ENCODE measurements at regions not wholly inside any gene's neighbourhood (a gene's known extent, or its start where the extent isn't known, plus 50 kb on each side); places are given as distances from the start of the nearest gene placed in this dataset.
"Not testable (repeated sequence)": the region's sequence is repeated elsewhere in the genome, so short reads cannot be mapped to it uniquely, and the experiment has no call there.

DNA sequence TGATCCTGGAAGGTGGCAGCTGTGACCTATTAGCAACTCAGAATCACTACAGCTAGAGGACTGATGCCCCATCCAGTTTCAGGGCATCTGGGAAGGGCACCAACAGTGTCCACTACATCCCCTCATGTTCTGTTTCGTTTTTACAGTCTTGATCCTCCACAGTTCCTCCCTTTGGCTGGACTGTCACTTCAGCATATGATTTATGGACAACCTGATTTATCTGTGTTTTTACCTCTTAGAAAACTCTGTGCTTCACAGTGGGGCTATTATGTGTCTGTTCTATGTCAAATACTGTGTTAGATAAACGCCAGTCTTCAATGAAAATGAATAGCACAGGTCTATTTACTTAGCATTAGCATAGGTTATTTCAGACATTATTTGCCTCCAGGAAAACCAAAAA, 63.1 kb upstream of the GRPR start:
- FAIRE-seq: no peak
- no peak for TF ChIP-seq EZH2 (IDR thresholded peaks at IDR 0.05; ENCODE audit: low read length)
- TF ChIP-seq, protein P1, sequence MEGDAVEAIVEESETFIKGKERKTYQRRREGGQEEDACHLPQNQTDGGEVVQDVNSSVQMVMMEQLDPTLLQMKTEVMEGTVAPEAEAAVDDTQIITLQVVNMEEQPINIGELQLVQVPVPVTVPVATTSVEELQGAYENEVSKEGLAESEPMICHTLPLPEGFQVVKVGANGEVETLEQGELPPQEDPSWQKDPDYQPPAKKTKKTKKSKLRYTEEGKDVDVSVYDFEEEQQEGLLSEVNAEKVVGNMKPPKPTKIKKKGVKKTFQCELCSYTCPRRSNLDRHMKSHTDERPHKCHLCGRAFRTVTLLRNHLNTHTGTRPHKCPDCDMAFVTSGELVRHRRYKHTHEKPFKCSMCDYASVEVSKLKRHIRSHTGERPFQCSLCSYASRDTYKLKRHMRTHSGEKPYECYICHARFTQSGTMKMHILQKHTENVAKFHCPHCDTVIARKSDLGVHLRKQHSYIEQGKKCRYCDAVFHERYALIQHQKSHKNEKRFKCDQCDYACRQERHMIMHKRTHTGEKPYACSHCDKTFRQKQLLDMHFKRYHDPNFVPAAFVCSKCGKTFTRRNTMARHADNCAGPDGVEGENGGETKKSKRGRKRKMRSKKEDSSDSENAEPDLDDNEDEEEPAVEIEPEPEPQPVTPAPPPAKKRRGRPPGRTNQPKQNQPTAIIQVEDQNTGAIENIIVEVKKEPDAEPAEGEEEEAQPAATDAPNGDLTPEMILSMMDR (optimal IDR thresholded peaks at IDR 0.05 in 1 of 3, IDR thresholded peaks at IDR 0.05 in 1 of 3, conservative IDR thresholded peaks at IDR 0.05 in 1 of 3; ENCODE audit: extremely low read depth in 1 of 3, insufficient read depth in 2 of 3, low read length in 3 of 3): no peak
- Histone ChIP-seq H3K36me3 (ENCODE audit: control insufficient read depth in 2 of 2, extremely low read depth in 1 of 2, insufficient read depth in 2 of 2, low read length in 2 of 2) (no peaks in the 10 kb centered on the region), H3K4me1 (ENCODE audit: control insufficient read depth, extremely low read depth, insufficient read depth, low read length) (no peaks in the 10 kb centered on the region), H3K4me3 (ENCODE audit: control insufficient read depth in 2 of 3, extremely low read depth in 1 of 3, insufficient read depth in 2 of 3, low read depth in 1 of 3, low read length in 3 of 3) (no peak overlapping the region), H3K9ac (ENCODE audit: control insufficient read depth, extremely low read depth, insufficient read depth, low read length) (no peak overlapping the region), H3K9me3 (ENCODE audit: control insufficient read depth, low read depth, low read length) (no peaks in the 10 kb centered on the region), H4K20me1 (ENCODE audit: control insufficient read depth, extremely low read depth, insufficient read depth, low read length) (no peaks in the 10 kb centered on the region), H3K9me1 (ENCODE audit: control insufficient read depth, extremely low read depth, insufficient read depth, low read length) (no peaks in the 10 kb centered on the region), H3K27me3 (ENCODE audit: control insufficient read depth, extremely low read depth, insufficient read depth, low read length) (no peaks in the 10 kb centered on the region), H3K79me2 (ENCODE audit: control insufficient read depth, insufficient read depth, low read length) (no peaks in the 10 kb centered on the region), H3K27ac (ENCODE audit: control insufficient read depth, insufficient read depth, low read length) (no peak overlapping the region), H3K4me2 (ENCODE audit: control insufficient read depth, extremely low read depth, insufficient read depth, low read depth, low read length) (no peak overlapping the region), H2AFZ (ENCODE audit: control insufficient read depth, low read length) (no peak overlapping the region)
- dilution Hi-C loops (cut with MboI; ENCODE audit: extremely low pct_ligation_motif_present, low sequenced_read_pairs): no loop called here
- DNase-seq (ENCODE audit: low read depth, low spot score): no peak

DNA sequence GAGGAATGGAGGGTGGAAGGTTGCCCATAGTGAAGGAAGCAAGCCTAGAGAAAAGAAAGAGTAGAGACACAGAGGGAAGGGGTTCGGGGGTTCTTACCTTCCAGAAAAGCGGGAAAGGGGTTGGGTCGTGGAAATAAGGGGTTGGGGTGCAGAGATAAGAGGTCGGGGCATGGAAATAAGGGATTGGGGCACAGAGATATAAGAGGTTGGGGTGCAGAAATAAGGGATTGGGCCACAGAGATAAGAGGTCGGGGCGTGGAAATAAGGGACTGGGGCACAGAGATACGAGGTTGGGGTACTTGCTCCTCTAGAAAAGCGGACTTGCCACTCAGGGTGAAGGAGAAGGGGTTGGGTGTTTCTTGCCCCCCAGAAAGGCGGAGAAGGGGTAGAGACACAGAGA, 74.2 kb upstream of the GRPR start:
- DNase-seq (ENCODE audit: low read depth, low spot score); H3K79me2 ChIP-seq (ENCODE audit: control insufficient read depth, insufficient read depth, low read length): not testable (repeated sequence)

DNA sequence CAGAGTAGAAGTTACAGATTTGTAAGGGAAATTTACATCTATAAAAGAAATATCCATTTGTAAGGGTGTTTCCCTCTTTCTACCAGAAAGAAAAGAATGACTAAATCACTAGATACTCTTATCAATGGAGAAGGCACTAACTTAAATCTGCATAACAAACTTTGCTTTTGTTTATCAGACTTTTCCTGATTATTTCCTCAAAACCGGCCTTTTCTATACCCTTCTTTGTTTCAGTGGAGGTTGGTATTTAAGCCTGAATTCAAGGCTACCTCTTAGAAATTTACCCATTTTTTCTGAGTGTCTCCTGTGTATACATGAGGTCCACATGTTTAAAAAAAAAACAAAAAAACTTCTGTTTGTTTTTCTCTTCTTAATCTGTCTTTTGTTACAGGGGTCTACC, 80.4 kb upstream of the GRPR start:
- H4K20me1 ChIP-seq (ENCODE audit: control insufficient read depth, extremely low read depth, insufficient read depth, low read length): no peaks in the 10 kb centered on the region
- H3K4me2 ChIP-seq (ENCODE audit: control insufficient read depth, extremely low read depth, insufficient read depth, low read depth, low read length): no peak overlapping the region
- no peak overlapping the region for H3K27ac ChIP-seq (ENCODE audit: control insufficient read depth, insufficient read depth, low read length)
- no peaks in the 10 kb centered on the region for H3K36me3 ChIP-seq (ENCODE audit: control insufficient read depth in 2 of 2, extremely low read depth in 1 of 2, insufficient read depth in 2 of 2, low read length in 2 of 2)
- H3K4me3 ChIP-seq (ENCODE audit: control insufficient read depth in 2 of 3, extremely low read depth in 1 of 3, insufficient read depth in 2 of 3, low read depth in 1 of 3, low read length in 3 of 3): no peak overlapping the region
- DNase-seq (ENCODE audit: low read depth, low spot score): no peak
- FAIRE-seq: no peak
- H3K4me1 ChIP-seq (ENCODE audit: control insufficient read depth, extremely low read depth, insufficient read depth, low read length): no peaks in the 10 kb centered on the region
- H3K9me1 ChIP-seq (ENCODE audit: control insufficient read depth, extremely low read depth, insufficient read depth, low read length): no peaks in the 10 kb centered on the region
- no peaks in the 10 kb centered on the region for H3K27me3 ChIP-seq (ENCODE audit: control insufficient read depth, extremely low read depth, insufficient read depth, low read length)
- no peaks in the 10 kb centered on the region for H3K9me3 ChIP-seq (ENCODE audit: control insufficient read depth, low read depth, low read length)
- H3K9ac ChIP-seq (ENCODE audit: control insufficient read depth, extremely low read depth, insufficient read depth, low read length): no peak overlapping the region
- H2AFZ ChIP-seq (ENCODE audit: control insufficient read depth, low read length): no peak overlapping the region
- H3K79me2 ChIP-seq (ENCODE audit: control insufficient read depth, insufficient read depth, low read length): no peaks in the 10 kb centered on the region
- TF ChIP-seq, protein P1 (optimal IDR thresholded peaks at IDR 0.05 in 1 of 3, IDR thresholded peaks at IDR 0.05 in 1 of 3, conservative IDR thresholded peaks at IDR 0.05 in 1 of 3; ENCODE audit: extremely low read depth in 1 of 3, insufficient read depth in 2 of 3, low read length in 3 of 3): no peak
- no peak for TF ChIP-seq EZH2 (IDR thresholded peaks at IDR 0.05; ENCODE audit: low read length)
- dilution Hi-C loops (cut with MboI; ENCODE audit: extremely low pct_ligation_motif_present, low sequenced_read_pairs): no loop called here

More for the DNA sequence above, 74.2 kb upstream of the GRPR start:
- H3K9me3 ChIP-seq (ENCODE audit: control insufficient read depth, low read depth, low read length); H3K9ac ChIP-seq (ENCODE audit: control insufficient read depth, extremely low read depth, insufficient read depth, low read length); H3K36me3 ChIP-seq (ENCODE audit: control insufficient read depth in 2 of 2, extremely low read depth in 1 of 2, insufficient read depth in 2 of 2, low read length in 2 of 2); H3K9me1 ChIP-seq (ENCODE audit: control insufficient read depth, extremely low read depth, insufficient read depth, low read length); H3K4me3 ChIP-seq (ENCODE audit: control insufficient read depth in 2 of 3, extremely low read depth in 1 of 3, insufficient read depth in 2 of 3, low read depth in 1 of 3, low read length in 3 of 3); H3K27me3 ChIP-seq (ENCODE audit: control insufficient read depth, extremely low read depth, insufficient read depth, low read length); H3K4me2 ChIP-seq (ENCODE audit: control insufficient read depth, extremely low read depth, insufficient read depth, low read depth, low read length); H3K4me1 ChIP-seq (ENCODE audit: control insufficient read depth, extremely low read depth, insufficient read depth, low read length); H4K20me1 ChIP-seq (ENCODE audit: control insufficient read depth, extremely low read depth, insufficient read depth, low read length); H2AFZ ChIP-seq (ENCODE audit: control insufficient read depth, low read length); dilution Hi-C loops (cut with MboI; ENCODE audit: extremely low pct_ligation_motif_present, low sequenced_read_pairs); H3K27ac ChIP-seq (ENCODE audit: control insufficient read depth, insufficient read depth, low read length); FAIRE-seq: not testable (repeated sequence)

All from keratinocyte (primary cell).